Epithelial cell of prostate (primary cell): ENCODE measurements at regions not wholly inside any gene's neighbourhood (a gene's known extent, or its start where the extent isn't known, plus 50 kb on each side); places are given as distances from the start of the nearest gene placed in this dataset.

Source experiments
- DNase-seq: peaks from one replicate; pipeline ENCODE4 v3.0.0-alpha.2; 2011; ENCODE audit warnings: low read depth, low spot score
- H3K27ac ChIP-seq: fragments of 450-650 bp; 2 replicates; pipeline ENCODE4 v1.5.1; 2017; ENCODE audit warnings: mild to moderate bottlenecking

- no peak overlapping the region for H3K27ac ChIP-seq
- no peak for DNase-seq
Observed at GRCh38 chr18:14905350-14905749, 157.4 kb downstream of the ANKRD30B start.

- no peak for DNase-seq
- H3K27ac ChIP-seq: no peak overlapping the region
Observed at GRCh38 chr18:14905979-14906378, 158.0 kb downstream of the ANKRD30B start.

- DNase-seq: no peak
- H3K27ac ChIP-seq: no peak overlapping the region
Observed at GRCh38 chr18:14907420-14907819, 159.4 kb downstream of the ANKRD30B start.

- H3K27ac ChIP-seq: no peak overlapping the region
- DNase-seq: no peak
Observed at GRCh38 chr18:14908541-14908940, 160.6 kb downstream of the ANKRD30B start.

GRCh38 chr18:14912967-14913366 is 165.0 kb downstream of the ANKRD30B start:
- DNase-seq: no peak

GRCh38 chr18:14914121-14914520 is 166.1 kb downstream of the ANKRD30B start:
- peak overlapping the region; percentile 45 for H3K27ac ChIP-seq
- DNase-seq: no peak

More at GRCh38 chr18:14912967-14913366, 165.0 kb downstream of the ANKRD30B start:
- no peak overlapping the region for H3K27ac ChIP-seq

GRCh38 chr18:14914771-14915170 is 166.8 kb downstream of the ANKRD30B start:
- DNase-seq: no peak

GRCh38 chr18:14916181-14916580 is 168.2 kb downstream of the ANKRD30B start:
- DNase-seq: no peak
- no peak overlapping the region for H3K27ac ChIP-seq

More at GRCh38 chr18:14914771-14915170, 166.8 kb downstream of the ANKRD30B start:
- H3K27ac ChIP-seq: peak overlapping the region; percentile 45

GRCh38 chr18:14916851-14917250 is 168.9 kb downstream of the ANKRD30B start:
- H3K27ac ChIP-seq: no peak overlapping the region
- DNase-seq: no peak

GRCh38 chr18:14917311-14917710 is 169.3 kb downstream of the ANKRD30B start:
- H3K27ac ChIP-seq: no peak overlapping the region
- no peak for DNase-seq

GRCh38 chr18:14919666-14920065 is 171.7 kb downstream of the ANKRD30B start:
- no peak overlapping the region for H3K27ac ChIP-seq
- no peak for DNase-seq

GRCh38 chr18:14921031-14921430 is 173.1 kb downstream of the ANKRD30B start:
- no peak for DNase-seq
- H3K27ac ChIP-seq: no peak overlapping the region

- no peak for DNase-seq
- no peak overlapping the region for H3K27ac ChIP-seq
Observed at GRCh38 chr18:14921547-14921946, 173.6 kb downstream of the ANKRD30B start.

GRCh38 chr18:14922031-14922430 is 174.1 kb downstream of the ANKRD30B start:
- no peak for DNase-seq
- no peak overlapping the region for H3K27ac ChIP-seq

- DNase-seq: no peak
- H3K27ac ChIP-seq: no peak overlapping the region
Observed at GRCh38 chr18:14922965-14923565, 175.1 kb downstream of the ANKRD30B start.

- no peak for DNase-seq
- H3K27ac ChIP-seq: no peak overlapping the region
Observed at GRCh38 chr18:14924226-14924625, 176.3 kb downstream of the ANKRD30B start.

- H3K27ac ChIP-seq: no peak overlapping the region
- DNase-seq: no peak
Observed at GRCh38 chr18:14925281-14925709, 177.3 kb downstream of the ANKRD30B start.

GRCh38 chr18:14927701-14928100 is 179.7 kb downstream of the ANKRD30B start:
- DNase-seq: no peak

GRCh38 chr18:14928396-14928795 is 180.4 kb downstream of the ANKRD30B start:
- no peak overlapping the region for H3K27ac ChIP-seq
- no peak for DNase-seq

More at GRCh38 chr18:14927701-14928100, 179.7 kb downstream of the ANKRD30B start:
- H3K27ac ChIP-seq: no peak overlapping the region

- DNase-seq: no peak
- H3K27ac ChIP-seq: no peak overlapping the region
Observed at GRCh38 chr18:14930076-14930475, 182.1 kb downstream of the ANKRD30B start.

- no peak for DNase-seq
- no peak overlapping the region for H3K27ac ChIP-seq
Observed at GRCh38 chr18:14930576-14930975, 182.6 kb downstream of the ANKRD30B start.
